HepG2 (cell line): ENCODE measurements at regions not wholly inside any gene's neighbourhood (a gene's known extent, or its start where the extent isn't known, plus 50 kb on each side); places are given as distances from the start of the nearest gene placed in this dataset.

Experiments used
- BCL6 ChIP-seq: IDR thresholded peaks from 2 replicates; pipeline ENCODE4 v1.6.1; 2016; ENCODE audit warnings: missing genetic modification reagents, missing compliant biosample characterization
- CBX2 ChIP-seq, 2 experiments: fragments of 200-600 bp in 1 of 2; sonication (generic); formaldehyde crosslinking in 1 of 2; IDR thresholded peaks; 2 replicates each; pipeline versions ENCODE4 v1.7.0 to v1.8.1; 2018 to 2022; ENCODE audit warnings: low read depth in 2 of 2, low read length in 1 of 2, mild to moderate bottlenecking in 1 of 2, missing genetic modification reagents in 1 of 2
- ETS1 ChIP-seq: sonication (generic); formaldehyde crosslinking; IDR thresholded peaks from 2 replicates; pipeline ENCODE4 v1.4.0; 2020; ENCODE audit warnings: missing genetic modification reagents
- ETV5 ChIP-seq: IDR thresholded peaks from 2 replicates; pipeline ENCODE4 v1.6.1; 2018; ENCODE audit warnings: missing biosample characterization, missing genetic modification reagents, inconsistent platforms, borderline replicate concordance
- HDAC2 ChIP-seq: sonication (generic); formaldehyde crosslinking; IDR thresholded peaks from 2 replicates; pipeline ENCODE4 v1.4.0; 2020; ENCODE audit warnings: missing genetic modification reagents
- HHEX ChIP-seq: IDR thresholded peaks from 2 replicates; pipeline ENCODE4 v1.6.1; 2016; ENCODE audit warnings: control low read depth
- LCORL ChIP-seq, 2 experiments: fragments of 450-650 bp in 1 of 2; sonication (generic) in 1 of 2; formaldehyde crosslinking in 1 of 2; IDR thresholded peaks; 2 replicates each; pipeline versions ENCODE4 v1.5.0 to v1.6.1; 2017 to 2020; ENCODE audit warnings: antibody characterized with exemption in 1 of 2, missing genetic modification reagents in 1 of 2
- MIER2 ChIP-seq: IDR thresholded peaks from 2 replicates; pipeline ENCODE4 v1.6.1; 2016; ENCODE audit warnings: missing biosample characterization, missing genetic modification reagents
- MTA1 ChIP-seq: sonication (generic); formaldehyde crosslinking; IDR thresholded peaks from 2 replicates; pipeline ENCODE4 v1.4.0; 2020; ENCODE audit warnings: missing genetic modification reagents, mild to moderate bottlenecking, borderline replicate concordance
- MYNN ChIP-seq: sonication (generic); formaldehyde crosslinking; IDR thresholded peaks from 2 replicates; pipeline ENCODE4 v1.4.0; 2020; ENCODE audit warnings: mild to moderate bottlenecking, low read depth, missing genetic modification reagents
- POGZ ChIP-seq: sonication (generic); formaldehyde crosslinking; IDR thresholded peaks from 2 replicates; pipeline ENCODE4 v1.4.0; 2020; ENCODE audit warnings: mild to moderate bottlenecking, missing genetic modification reagents
- RCOR2 ChIP-seq: IDR thresholded peaks from 2 replicates; pipeline ENCODE4 v1.6.1; 2016; ENCODE audit warnings: missing biosample characterization, missing genetic modification reagents
- RNF2 ChIP-seq: fragments of 450-650 bp; conservative IDR thresholded peaks from 2 replicates; pipeline ENCODE4 v1.6.1; 2016; ENCODE audit warnings: low read depth
- SOX6 ChIP-seq, 2 experiments: fragments of 450-650 bp in 1 of 2; sonication (generic) in 1 of 2; formaldehyde crosslinking in 1 of 2; IDR thresholded peaks; 2 replicates each; pipeline versions ENCODE4 v1.4.0 to v1.6.1; 2017 to 2020; ENCODE audit warnings: antibody characterized with exemption in 1 of 2, mild to moderate bottlenecking in 1 of 2, missing genetic modification reagents in 1 of 2
- SP4 ChIP-seq: sonication (generic); formaldehyde crosslinking; IDR thresholded peaks from 2 replicates; pipeline ENCODE4 v1.8.1; 2023; ENCODE audit warnings: mild to moderate bottlenecking, missing genetic modification reagents
- TARDBP ChIP-seq: sonication (generic); formaldehyde crosslinking; IDR thresholded peaks from 2 replicates; pipeline ENCODE4 v1.8.0; 2022; ENCODE audit warnings: mild to moderate bottlenecking, missing genetic modification reagents
- TCF12 ChIP-seq, 2 experiments: fragments of 450-650 bp in 1 of 2; sonication (generic) in 1 of 2; formaldehyde crosslinking in 1 of 2; IDR thresholded peaks; 2 replicates each; pipeline versions ENCODE4 v1.6.1 to v1.8.0; 2017 to 2022; ENCODE audit warnings: antibody characterized with exemption in 1 of 2, mild to moderate bottlenecking in 1 of 2, missing genetic modification reagents in 1 of 2, moderate library complexity in 1 of 2
- XRCC5 ChIP-seq: fragments of 200-400 bp; formaldehyde crosslinking; optimal IDR thresholded peaks from 2 replicates; pipeline ENCODE3; 2017; ENCODE audit warnings: mild to moderate bottlenecking, low read length
- ZMYM2 ChIP-seq: sonication (generic); formaldehyde crosslinking; IDR thresholded peaks from 2 replicates; pipeline ENCODE4 v1.8.0; 2022; ENCODE audit warnings: mild to moderate bottlenecking, missing genetic modification reagents
- ZNF709 ChIP-seq: sonication (generic); formaldehyde crosslinking; IDR thresholded peaks from 2 replicates; pipeline ENCODE4 v1.5.0; 2020; ENCODE audit warnings: mild to moderate bottlenecking, missing genetic modification reagents
- ZNF747 ChIP-seq: sonication (generic); formaldehyde crosslinking; IDR thresholded peaks from 2 replicates; pipeline ENCODE4 v1.8.1; 2023; ENCODE audit warnings: missing genetic modification reagents, mild to moderate bottlenecking, borderline replicate concordance
- TF ChIP-seq, protein P1 (sequence below): sonication (generic); formaldehyde crosslinking; IDR thresholded peaks from 2 replicates; pipeline ENCODE4 v1.5.0; 2020; ENCODE audit warnings: missing genetic modification reagents
- TF ChIP-seq, protein P2 (sequence below): sonication (generic); formaldehyde crosslinking; IDR thresholded peaks from 2 replicates; pipeline ENCODE4 v1.5.1; 2020; ENCODE audit warnings: missing genetic modification reagents, mild to moderate bottlenecking, borderline replicate concordance
- TF ChIP-seq, protein P3 (sequence below): IDR thresholded peaks from 2 replicates; pipeline ENCODE4 v1.6.1; 2016; ENCODE audit warnings: low read depth
- TF ChIP-seq, protein P4 (sequence below): sonication (generic); formaldehyde crosslinking; IDR thresholded peaks from 2 replicates; pipeline ENCODE4 v1.5.1; 2020; ENCODE audit warnings: missing genetic modification reagents, mild to moderate bottlenecking, borderline replicate concordance

GRCh38 chr10:16381083-16381482, 55.7 kb upstream of the PTER start (continued):
- peak; percentile 54; the same call in 1 of the 2 replicates for TF ChIP-seq HDAC2 (CRISPR knock-in tag)
- TF ChIP-seq, protein P1, sequence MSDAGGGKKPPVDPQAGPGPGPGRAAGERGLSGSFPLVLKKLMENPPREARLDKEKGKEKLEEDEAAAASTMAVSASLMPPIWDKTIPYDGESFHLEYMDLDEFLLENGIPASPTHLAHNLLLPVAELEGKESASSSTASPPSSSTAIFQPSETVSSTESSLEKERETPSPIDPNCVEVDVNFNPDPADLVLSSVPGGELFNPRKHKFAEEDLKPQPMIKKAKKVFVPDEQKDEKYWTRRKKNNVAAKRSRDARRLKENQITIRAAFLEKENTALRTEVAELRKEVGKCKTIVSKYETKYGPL: no peak
- TF ChIP-seq ZNF747 (CRISPR knock-in tag): no peak
- TF ChIP-seq BCL6 (CRISPR knock-in tag): no peak
- peak; percentile 26; the same call in 1 of the 2 replicates for TF ChIP-seq ETV5
- TF ChIP-seq CBX2 (IDR thresholded peaks at IDR 0.05; ENCODE audit: low read depth, low read length): no peak
- no peak for TF ChIP-seq CBX2 (CRISPR knock-in tag; IDR thresholded peaks at IDR 0.05; ENCODE audit: low read depth)
- peak; percentile 25 for TF ChIP-seq XRCC5
- TF ChIP-seq MIER2 (CRISPR knock-in tag): peak; percentile 32; the same call in 1 of the 2 replicates
- TF ChIP-seq ZNF709 (CRISPR knock-in tag): no peak
- TF ChIP-seq TCF12 (IDR thresholded peaks at IDR 0.05): no peak
- no peak for TF ChIP-seq TCF12 (CRISPR knock-in tag; IDR thresholded peaks at IDR 0.05)
- peak; percentile 41; the same call in 1 of the 2 replicates for TF ChIP-seq HHEX (CRISPR knock-in tag)
- peak; percentile 61; the same call in 1 of the 2 replicates for TF ChIP-seq RCOR2 (CRISPR knock-in tag)
- TF ChIP-seq, protein P2, sequence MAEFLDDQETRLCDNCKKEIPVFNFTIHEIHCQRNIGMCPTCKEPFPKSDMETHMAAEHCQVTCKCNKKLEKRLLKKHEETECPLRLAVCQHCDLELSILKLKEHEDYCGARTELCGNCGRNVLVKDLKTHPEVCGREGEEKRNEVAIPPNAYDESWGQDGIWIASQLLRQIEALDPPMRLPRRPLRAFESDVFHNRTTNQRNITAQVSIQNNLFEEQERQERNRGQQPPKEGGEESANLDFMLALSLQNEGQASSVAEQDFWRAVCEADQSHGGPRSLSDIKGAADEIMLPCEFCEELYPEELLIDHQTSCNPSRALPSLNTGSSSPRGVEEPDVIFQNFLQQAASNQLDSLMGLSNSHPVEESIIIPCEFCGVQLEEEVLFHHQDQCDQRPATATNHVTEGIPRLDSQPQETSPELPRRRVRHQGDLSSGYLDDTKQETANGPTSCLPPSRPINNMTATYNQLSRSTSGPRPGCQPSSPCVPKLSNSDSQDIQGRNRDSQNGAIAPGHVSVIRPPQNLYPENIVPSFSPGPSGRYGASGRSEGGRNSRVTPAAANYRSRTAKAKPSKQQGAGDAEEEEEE (CRISPR knock-in tag): no peak
- no peak for TF ChIP-seq RNF2
- TF ChIP-seq, protein P3, sequence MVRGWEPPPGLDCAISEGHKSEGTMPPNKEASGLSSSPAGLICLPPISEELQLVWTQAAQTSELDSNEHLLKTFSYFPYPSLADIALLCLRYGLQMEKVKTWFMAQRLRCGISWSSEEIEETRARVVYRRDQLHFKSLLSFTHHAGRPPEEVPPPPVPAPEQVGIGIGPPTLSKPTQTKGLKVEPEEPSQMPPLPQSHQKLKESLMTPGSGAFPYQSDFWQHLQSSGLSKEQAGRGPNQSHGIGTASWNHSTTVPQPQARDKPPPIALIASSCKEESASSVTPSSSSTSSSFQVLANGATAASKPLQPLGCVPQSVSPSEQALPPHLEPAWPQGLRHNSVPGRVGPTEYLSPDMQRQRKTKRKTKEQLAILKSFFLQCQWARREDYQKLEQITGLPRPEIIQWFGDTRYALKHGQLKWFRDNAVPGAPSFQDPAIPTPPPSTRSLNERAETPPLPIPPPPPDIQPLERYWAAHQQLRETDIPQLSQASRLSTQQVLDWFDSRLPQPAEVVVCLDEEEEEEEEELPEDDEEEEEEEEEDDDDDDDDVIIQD: peak; percentile 86; the same call in 1 of the 2 replicates
- TF ChIP-seq MYNN (CRISPR knock-in tag): no peak
- TF ChIP-seq SOX6 (IDR thresholded peaks at IDR 0.05): no peak
- TF ChIP-seq SOX6 (CRISPR knock-in tag; IDR thresholded peaks at IDR 0.05): peak; percentile 82
- no peak for TF ChIP-seq SP4 (CRISPR knock-in tag)
- no peak for TF ChIP-seq ETS1 (CRISPR knock-in tag)
- TF ChIP-seq ZMYM2: peak; percentile 43; the same call in 1 of the 2 replicates
- 0 out of 2 replicates have a peak, but pooled peaks have one; percentile 10 for TF ChIP-seq LCORL (IDR thresholded peaks at IDR 0.05)
- TF ChIP-seq LCORL (CRISPR knock-in tag; IDR thresholded peaks at IDR 0.05): peak; percentile 60; the same call in 1 of the 2 replicates
- TF ChIP-seq, protein P4, sequence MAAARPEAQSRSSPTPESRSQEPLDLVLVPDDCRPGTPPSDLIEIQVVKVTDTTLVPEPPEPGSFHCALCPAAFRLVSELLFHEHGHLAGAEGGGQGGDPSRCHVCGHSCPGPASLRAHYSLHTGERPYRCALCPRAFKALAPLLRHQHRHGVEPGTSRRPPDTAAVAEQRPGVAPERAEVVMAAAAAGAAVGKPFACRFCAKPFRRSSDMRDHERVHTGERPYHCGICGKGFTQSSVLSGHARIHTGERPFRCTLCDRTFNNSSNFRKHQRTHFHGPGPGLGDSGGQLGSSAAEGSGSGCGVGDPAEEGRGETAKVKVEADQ: no peak
- peak; percentile 72; the same call in 1 of the 2 replicates for TF ChIP-seq POGZ (CRISPR knock-in tag)
- TF ChIP-seq TARDBP: peak; percentile 58; the same call in 1 of the 2 replicates
- TF ChIP-seq MTA1 (CRISPR knock-in tag): no peak
